GM21529 (cell line): ENCODE measurements at regions not wholly inside any gene's neighbourhood (a gene's known extent, or its start where the extent isn't known, plus 50 kb on each side); places are given as distances from the start of the nearest gene placed in this dataset.
"Not testable (repeated sequence)": the region's sequence is repeated elsewhere in the genome, so short reads cannot be mapped to it uniquely, and the experiment has no call there.

Experiments used
- ATAC-seq: cut with Tn5 transposase; IDR thresholded peaks from one replicate; pipeline ENCODE4 v1.9.1; 2021; ENCODE audit not compliant: unreplicated experiment

GRCh38 chr18:38886235-38886634 lies 1320.6 kb upstream of the CELF4 start:
- ATAC-seq = no peak

DNA sequence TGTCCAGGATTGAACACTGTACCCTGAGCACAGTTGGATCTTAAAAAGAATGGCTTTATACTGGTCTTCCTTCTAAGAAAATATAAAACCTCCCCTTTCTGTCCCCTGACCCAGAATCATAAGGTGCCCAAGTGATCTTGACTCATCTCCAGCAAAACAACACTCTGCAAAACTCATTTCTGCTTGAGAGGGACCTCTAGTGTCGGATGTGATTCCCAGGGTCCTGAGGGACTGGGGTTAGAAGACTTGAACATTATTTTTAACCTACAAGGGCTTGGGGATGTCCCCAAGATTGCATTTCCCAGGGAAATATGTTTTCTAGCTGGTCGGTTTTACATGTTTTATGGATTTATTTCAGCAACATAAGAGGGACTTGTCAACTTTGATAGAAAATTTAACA lies 1318.5 kb upstream of the CELF4 start:
- no peak for ATAC-seq

GRCh38 chr18:38883111-38883510 lies 1317.5 kb upstream of the CELF4 start:
- no peak for ATAC-seq

DNA sequence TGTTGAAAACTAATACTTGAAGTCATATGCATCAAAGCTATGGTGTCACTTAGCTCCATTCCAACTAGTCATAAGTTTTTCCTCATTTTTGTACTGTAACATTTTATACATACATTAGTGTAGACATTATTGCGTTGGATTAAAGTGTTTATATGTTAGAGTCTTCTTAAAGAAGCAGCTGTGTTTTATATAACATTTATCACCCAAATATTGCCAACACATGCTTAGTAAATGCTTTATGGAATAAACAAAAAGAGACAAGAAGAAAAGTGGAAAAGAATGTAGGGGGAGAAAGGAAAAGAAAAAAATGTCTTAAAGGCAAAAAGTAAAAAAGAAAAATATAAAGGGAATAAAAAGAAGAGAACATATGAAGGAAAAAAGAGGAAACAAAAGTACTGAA lies 1314.3 kb upstream of the CELF4 start:
- ATAC-seq = no peak

- no peak for ATAC-seq
Observed at GRCh38 chr18:38872342-38872741, 1306.7 kb upstream of the CELF4 start.

DNA sequence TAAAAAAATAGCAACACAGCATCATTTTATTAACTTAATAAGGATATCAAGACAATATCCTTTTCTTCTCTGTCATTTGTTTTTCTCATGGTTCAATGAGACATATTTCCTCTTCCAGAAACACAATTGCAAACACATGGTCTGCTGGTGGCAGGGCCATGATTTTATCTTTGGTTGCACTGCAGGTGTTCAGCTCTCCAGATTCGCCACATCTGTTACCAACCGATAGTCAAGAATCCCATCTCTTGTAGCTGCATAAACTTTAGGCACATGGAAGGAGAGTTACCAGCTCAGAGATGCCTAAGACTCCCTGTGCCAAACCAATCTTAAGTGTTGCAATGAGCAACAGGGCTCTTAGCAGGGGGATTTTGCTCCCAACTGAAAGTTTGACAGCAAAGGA lies 1303.2 kb upstream of the CELF4 start:
- ATAC-seq = no peak

DNA sequence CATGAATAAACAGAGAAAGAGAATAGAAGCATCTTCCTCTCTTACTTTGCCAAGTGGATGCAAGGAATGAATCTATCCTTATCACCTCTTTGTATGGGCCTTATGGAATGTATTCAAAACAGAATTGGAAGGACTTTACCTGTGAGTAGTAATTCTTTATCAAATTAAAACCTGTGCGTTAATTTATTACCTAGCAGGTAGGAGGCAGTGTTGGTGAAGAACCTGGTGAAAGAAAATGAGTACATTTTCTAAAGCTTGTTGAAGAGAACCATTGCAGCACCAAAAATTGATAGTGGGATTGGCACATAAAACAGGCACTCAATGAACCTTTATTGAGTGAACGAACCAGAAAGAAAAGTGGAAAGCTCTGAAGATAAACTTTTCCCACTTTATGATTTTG lies 1302.1 kb upstream of the CELF4 start:
- ATAC-seq = no peak

DNA sequence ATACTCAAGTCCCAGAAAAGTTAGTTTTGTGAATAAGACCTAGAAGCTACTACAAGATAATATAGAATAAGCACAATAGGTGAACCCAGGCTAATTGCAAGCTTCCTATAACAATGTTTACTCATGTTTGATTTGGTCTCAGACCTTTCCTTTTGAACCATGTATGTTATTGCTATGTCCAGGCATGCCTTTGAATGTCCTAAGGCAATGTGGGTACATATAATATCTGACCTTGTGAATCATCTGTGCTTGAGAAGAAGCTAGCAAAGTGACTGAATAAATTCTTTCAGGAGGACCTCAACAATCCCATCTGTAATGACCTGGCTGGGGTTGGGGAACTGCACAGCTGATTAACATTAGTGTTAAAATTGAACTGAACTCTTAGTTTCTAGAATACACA lies 1285.9 kb upstream of the CELF4 start:
- no peak for ATAC-seq

DNA sequence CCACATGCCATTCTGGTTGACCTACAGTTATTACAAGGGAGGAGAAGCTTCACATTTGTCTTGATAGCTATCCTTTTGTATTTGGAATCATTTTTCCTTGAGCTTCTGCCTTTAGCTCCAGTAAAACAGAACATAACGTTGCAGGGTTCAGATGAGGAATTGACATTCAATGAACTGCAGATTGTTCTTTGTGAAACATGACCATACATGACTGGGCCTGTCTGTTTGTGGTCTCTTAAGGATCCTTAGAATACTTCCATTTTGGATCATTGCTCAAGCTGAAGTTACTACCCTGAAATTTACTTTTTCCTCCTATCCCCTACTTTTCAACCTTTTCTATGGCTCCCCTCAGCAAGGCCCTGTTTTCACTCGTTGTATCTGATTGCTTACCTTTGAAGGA lies 1281.7 kb upstream of the CELF4 start:
- no peak for ATAC-seq

GRCh38 chr18:38843291-38843690 lies 1277.7 kb upstream of the CELF4 start:
- no peak for ATAC-seq

DNA sequence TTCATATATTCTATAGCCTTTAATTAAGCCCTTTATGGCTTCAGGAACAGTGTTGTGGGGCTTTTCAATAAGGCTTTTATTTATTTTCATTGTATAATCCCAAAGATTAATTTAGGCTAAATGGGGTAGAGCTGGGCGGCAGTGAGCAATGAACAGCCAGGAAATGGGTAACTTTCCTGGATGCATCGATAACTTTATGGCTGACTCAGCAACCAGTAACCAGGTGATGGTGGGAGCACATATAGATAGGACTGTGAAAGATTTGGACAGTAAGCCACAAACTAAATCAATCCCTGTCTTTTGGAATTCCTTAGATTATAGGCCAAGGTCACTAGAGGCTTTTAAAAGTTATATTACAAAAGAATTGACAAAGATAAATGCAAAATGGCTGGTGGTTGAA lies 1260.6 kb upstream of the CELF4 start:
- no peak for ATAC-seq

DNA sequence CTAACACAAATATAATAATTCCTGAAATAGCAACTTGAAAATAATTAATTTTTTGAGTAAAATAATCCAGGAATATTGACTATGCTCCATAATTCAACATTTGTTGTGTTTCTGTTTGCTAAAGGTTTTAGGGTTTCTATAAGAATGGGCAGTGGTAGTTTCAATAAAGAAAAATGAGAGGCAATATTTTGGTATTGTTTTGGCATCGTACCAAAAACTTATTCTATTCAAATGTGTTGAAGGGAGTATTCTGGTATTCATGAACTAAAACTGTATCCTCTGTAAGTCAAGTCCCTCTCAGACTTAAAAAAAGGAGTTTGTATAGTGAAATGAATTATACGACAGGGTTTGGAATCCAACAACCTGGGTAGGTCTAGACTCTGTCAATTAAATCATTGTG lies 1245.6 kb upstream of the CELF4 start:
- ATAC-seq = no peak

DNA sequence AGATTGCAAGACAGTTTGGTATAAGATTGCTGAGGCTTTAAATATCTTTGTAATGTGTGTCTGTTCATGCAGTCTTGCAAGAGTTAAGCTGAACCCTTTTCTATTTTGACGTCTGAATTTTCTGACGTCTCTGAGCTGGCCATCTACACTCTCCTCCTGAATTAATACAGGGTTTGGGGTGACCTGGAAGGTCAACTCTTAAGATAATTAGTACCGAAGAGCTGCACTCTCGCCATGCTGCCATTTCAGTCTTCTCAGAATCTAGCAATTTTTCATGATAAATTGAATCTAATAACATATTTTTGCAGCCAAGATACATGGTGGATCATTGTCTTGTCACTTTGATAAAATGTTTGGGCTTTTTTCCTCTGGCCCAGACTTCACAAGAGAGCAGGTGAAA lies 1245.2 kb upstream of the CELF4 start:
- no peak for ATAC-seq

GRCh38 chr18:38807915-38808314 lies 1242.3 kb upstream of the CELF4 start:
- ATAC-seq = no peak

DNA sequence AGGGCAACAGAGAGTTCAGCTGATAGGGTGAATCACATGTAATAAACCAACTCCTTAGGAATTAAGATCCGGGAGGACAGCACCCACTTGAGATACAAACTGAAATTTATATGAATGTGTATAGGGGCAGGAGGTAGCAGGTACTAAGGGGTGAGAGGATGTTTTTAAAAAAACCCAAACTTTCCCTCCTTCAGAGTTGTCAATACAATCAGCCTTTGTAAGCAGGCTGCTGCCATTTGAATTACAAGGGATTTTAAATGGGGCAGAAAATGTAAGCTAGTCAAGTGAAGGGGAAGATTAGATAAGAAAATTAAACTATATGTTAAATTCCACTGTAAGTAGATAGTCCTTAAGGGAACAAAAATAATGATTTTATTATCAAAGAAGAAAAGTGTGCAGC lies 1239.7 kb upstream of the CELF4 start:
- ATAC-seq = no peak

DNA sequence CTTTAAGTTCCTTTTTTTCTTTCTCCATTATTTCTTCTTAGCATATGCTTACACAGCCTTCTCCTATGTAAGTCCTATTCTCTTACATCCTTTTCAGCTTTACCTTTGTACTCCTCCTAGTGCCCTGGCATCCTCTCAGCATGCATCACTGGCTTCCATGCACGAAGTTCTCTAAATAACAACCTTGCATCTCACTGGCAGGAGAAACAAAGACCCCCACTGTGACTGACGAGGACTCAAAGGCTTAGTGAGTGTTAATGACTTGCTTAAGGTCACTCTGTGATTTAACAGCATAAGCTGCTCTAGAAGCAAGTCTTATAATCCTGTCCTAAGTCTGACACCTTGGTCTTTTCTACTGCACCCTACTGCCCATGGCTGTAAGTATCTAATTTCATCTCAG lies 1236.0 kb upstream of the CELF4 start:
- no peak for ATAC-seq

DNA sequence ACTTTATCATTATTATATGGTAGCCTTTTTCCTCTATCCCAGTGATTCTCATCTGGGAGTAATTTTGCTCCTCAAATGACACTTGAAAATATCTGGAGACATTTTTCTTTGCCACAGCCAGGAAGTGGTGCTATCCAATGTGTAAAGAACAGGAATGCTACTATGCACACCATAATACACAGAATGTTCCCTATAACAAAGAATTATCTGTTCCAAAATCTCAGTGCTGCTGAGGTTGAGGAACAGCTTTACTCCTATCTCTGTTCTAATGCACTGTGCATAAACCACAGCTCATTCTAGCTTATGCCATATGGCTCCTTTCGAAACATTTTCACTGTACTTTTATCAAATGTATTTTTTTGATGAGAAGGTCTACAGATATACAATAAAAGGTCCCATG lies 1231.2 kb upstream of the CELF4 start:
- no peak for ATAC-seq

DNA sequence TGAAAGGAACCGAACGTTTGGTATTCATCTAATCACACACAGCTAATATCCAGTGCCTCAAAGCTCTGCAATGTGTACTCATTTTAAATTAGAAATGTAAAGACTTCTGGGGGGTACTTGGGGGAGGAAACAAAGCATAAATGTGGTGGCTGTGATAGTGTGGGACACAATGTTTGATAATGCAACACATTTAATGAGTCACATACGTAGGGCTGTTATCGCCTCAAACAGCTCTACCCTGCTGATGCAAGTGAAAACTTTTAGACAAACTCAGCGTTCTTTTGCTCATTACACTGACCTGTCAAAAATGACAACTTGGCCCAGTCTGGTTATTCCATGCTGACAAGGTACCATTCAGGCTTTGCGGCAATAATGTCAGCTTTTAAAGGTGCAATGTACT lies 1227.1 kb upstream of the CELF4 start:
- no peak for ATAC-seq

DNA sequence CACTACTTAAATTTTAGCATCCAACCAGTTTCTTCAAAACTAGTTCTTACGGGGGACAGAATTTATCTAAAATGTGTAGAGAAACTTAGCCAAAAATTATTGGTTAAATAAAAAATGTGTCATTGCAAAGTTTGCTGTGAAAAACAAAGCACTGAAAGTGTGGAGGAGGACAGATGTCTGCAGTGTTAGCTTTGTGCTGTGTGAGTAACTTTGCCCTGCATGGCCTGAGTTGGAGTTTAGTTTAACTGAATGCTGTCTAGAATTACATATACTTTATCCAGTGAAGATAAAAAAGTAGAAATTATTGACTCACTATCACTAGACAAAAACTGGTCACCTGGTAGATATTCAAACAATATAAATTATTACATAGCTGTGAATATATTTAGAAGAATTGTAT lies 1225.2 kb upstream of the CELF4 start:
- ATAC-seq = no peak

DNA sequence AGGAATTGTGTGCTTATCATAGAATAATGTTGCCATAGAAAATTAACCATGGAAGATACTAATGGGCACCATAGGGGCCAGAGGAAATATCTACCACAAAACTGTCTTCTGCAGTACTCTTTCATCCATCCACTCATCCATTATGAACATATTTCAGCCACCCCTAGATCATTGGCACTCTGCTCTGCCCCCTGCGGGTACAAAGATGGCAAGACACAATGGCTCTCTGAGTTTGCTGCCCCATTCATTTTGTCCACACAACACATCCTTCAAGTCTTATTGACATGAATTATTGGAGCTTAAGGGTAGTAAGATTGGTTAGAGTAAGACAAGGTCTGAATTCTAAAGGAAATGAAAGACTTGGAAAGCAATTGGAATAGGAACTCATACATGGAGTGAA lies 1224.7 kb upstream of the CELF4 start:
- no peak for ATAC-seq

- ATAC-seq = no peak
Observed at GRCh38 chr18:38789141-38789540, 1223.5 kb upstream of the CELF4 start.

GRCh38 chr18:38786906-38787305 lies 1221.3 kb upstream of the CELF4 start:
- no peak for ATAC-seq

DNA sequence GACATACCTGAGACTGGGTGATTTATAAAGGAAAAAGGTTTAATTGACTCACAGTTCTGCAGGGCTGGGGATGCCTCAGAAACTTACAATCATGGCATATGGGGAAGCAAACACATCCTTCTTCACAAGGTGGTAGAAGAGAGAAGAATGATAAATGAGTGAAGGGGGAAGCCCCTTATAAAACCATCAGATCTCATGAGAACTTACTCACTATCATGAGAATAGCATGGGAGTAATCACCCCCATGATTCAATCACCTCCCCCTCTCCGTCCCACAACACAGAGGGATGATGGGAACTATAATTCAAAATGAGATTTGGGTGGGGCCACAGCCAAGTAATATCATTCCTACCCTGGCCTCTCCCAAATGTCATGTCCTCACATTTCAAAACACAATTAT lies 1206.0 kb upstream of the CELF4 start:
- not testable (repeated sequence) for ATAC-seq

DNA sequence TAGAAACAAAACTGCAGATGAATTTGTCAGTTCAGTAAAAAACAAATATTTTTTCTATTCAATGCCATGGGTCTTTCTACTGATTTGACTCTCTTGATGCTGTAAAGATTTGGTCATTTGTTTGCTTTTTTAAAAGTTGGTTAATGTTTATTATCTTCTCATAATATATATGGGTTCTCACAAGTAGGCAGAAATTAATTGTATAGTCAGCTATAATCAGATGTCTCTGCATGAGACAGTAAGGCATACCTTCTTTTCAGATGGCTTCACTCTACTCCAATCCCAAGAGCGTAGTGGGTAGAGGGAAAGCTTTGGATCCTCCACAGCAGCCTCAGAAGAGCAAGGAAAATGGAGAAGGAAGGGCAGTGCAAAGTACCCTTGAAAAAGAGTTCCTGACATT lies 1202.9 kb upstream of the CELF4 start:
- no peak for ATAC-seq
